AG08395 (cell line): ENCODE measurements at regions not wholly inside any gene's neighbourhood (a gene's known extent, or its start where the extent isn't known, plus 50 kb on each side); places are given as distances from the start of the nearest gene placed in this dataset.
"Not testable (repeated sequence)": the region's sequence is repeated elsewhere in the genome, so short reads cannot be mapped to it uniquely, and the experiment has no call there.

Experiments used
- DNase-seq: peaks from one replicate; pipeline ENCODE4 v3.0.0; 2012; ENCODE audit warnings: mixed read lengths, low spot score

DNA sequence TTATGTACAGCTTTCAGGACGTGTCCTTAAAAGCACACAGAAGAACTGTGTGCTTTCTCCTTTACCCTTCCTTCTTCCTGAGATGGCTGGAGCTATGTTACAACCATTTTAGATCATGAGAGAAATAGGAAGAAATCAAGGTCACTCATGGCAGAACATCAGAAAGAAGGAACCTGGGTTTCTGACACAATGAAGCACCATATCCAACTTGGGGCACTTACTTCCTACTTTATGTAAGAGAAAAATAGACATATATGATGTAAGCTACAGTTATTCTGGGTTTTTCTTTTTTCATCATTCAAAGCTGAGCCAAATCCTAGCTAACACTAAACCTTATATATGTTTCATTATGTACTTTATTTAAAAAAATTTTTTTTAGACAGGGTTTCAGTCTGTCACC, 79.5 kb downstream of the FAM161A start:
- DNase-seq = no peak

DNA sequence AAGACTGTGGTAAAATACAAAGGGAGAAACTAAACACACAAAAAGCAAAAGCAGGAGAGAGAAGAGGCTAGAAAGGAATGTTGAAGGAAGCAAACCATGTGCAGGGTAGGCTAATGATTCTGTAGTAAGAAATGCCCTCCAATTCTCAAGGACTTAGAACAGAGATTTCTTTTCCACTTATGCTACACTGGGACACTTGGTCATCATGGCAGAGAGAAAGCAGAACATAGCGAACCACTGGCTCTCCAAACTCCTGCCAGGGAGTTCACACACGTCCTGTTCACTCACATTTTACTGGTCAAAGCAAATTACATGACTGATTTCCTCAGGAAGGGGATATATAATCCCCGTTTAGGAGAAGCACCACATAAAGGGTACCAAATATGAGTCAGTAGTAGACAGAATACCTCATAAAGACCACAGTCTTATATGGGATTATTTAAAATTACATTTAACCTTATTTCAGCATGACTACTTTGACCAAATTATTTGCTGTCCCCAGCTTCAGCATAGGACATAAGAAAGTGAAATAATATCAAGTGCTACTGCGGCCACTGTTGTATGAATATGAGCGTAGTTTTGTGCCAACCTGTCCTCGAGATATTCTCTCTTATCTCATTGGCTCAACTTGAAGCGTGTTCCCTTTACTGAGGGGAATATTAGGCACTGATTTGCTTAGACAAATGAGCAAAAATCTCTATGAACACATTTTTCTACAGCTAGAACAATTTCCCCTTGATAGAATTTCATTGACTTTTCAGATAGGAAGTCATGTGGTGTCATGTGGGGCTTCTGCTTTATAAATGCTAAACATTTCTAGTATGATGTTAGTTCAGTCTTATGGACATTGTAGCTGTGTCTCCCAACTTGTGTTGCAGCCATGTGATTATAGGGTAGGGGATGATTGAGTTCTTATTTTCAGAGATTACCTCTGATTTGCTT, 81.7 kb downstream of the FAM161A start:
- no peak for DNase-seq

DNA sequence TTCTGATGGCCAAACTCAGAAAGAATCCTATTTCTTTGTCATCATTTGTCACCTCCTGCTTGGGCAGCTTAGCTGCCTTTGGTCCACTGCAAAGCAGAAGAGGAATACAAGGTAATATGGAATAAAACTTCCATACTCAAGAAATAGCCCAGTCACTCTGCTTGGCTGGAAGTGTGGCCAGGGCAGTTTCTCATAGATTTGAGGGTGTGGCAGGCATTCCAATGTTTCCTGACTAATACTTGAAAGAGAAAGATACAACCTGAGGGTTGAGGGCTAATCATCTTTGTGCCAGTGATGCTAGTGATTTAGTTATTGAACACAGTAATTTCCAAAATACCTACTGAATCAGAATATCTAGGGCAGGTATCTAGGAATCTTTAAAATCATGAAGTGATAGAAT, 83.1 kb downstream of the FAM161A start:
- DNase-seq = no peak

DNA sequence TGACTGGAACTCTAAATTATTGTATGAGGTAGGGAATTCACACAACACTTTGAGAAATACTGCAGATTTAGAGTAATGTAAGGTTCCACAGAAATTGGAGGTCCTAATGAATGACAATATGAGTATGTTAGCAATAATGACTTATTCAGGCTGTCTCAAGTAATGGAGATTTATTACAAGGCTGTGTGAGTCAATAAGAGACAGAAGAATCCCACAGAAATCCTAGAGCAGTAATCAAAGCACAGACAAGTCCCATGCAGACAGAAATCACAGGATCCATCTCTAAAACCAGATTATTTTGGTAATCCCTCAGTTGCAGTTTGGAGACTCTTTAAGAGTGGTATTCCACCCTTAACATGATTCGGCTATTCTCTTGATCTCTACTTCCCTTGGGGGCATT, 83.6 kb downstream of the FAM161A start:
- no peak for DNase-seq

DNA sequence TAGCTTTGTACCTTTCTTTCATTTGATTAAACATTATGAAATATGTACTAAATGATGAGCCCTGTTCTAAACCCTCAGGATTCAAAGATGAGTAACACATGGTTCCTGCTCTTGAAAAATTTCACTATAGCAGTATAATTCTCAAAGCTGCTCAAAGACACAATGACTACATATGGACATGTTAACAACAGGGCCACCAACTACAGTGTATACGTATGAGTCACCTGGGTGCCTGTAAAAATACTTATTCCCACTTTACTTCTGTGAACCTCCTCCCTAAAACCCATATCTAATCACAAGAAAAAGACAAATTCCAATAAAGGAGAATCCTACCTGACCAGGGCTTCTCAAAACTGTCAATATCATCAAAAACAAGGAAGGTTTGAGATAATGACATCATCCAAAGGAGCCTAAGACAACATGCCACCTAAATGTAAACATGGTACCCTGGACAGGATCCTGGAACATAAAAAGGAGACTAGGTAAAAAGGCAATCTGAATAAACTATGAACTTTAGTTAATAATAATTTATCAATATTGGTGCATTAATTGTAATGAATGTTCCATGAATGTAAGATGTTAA, 84.7 kb downstream of the FAM161A start:
- no peak for DNase-seq

DNA sequence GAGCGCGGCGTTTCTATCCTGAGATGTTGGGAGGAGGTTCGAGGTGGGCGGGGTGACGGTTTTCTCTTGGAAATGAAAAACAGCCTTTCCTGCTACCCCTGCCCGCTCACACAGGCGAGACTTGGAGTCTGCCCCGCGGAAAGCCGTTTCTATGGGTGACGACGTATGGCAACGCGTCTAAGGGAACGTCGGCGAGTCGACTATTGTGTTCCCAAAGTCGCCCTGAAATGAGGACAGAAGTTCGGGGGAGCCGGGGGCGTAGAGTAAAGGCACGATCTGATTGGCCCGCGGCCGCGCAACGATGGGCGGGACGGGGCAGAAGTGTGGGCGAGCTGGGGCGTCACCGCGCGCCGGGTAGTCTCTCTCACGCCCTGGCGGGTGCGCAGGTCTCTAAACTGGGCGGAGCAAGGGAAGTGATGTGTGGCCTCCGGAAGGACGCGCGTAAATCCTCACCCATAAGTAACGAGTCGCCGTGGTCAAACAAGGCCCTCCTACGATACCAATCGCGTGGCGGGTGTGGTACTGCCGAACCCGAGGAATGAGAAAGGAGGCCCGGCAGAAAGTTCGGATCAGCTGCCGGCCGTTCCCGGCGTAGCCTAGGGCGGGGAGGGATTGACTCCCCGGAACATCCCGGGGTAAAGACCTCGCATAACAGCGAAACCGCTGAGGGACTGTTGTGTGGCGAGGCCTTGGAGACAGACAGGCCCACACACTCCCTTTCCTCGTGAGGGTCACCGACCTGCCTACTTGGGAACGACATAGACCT, 89.6 kb downstream of the FAM161A start:
- peak; percentile 96 for DNase-seq

DNA sequence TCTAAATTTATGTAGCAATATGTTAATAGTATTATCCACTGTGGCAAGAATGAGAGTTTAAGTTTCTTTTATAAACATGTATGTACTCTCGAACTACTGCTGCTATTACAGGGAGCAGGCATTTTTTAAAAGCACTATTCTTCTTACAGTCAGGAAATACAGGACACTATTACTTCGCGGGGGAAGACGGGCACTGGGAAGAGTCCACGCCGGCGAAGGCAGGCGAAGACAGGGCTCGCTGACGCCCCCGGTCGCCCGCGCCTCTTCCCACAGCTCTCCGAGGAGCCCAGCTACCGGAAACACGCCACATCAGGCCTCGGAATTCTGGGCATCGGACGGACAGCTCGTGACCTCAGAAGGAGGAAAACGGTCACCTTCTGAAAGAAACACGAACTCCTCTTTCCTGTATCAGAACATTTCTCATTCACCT, 90.2 kb downstream of the FAM161A start:
- DNase-seq = peak; percentile 69

DNA sequence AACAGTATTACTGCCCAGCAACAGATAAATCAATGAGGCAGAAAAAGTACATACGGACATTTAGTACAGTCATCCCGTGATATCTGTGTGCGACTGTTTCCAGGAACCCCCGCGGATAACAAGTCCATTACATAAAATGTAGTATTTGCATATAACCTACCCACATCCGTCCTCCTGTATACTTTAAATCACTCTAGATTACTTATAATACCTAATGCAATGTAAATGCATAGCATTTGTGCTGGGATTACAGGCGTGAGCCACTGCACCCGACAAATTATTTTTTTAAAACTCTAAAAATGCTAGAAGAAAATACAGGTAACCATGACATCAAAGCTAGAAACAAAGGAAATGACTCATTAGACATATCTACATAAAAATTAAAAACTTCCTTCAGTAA, 91.6 kb downstream of the FAM161A start:
- no peak for DNase-seq

DNA sequence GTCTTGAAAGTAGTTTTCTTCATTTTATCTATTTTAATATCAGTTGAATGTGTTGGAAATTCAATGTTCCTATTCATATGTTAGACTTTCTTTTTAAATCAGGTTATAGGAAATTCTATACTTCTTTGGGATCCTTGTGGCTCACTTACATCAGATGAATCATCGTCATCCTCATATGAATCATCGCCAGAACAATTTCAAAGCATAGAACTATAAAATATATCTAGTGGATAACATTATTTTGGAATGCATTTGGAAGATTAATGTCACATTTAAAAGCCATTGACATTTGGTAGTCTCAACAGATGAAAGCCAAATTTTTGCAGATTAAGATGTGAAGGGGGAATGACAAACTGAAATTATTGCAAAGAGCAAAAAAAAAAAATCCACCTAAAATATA, 94.1 kb downstream of the FAM161A start:
- DNase-seq = peak; percentile 14

DNA sequence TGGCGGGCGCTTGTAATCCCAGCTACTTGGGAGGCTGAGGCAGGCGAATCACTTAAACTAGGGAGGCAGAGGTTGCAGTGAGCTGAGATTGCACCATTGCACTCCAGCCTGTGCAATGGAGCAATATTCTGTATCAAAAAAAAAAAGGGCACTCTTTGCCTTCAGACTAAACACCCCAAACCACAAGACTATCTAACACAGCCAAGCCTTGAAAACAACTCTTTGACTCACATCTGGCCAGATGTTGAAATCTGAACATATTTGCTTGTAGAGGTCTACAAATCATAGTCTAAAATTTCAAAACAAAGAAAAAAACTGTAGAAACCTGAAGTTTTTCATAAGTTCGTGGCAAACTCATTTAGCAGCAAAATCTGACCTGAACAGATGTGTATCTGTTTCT, 94.9 kb downstream of the FAM161A start:
- peak; percentile 62 for DNase-seq

DNA sequence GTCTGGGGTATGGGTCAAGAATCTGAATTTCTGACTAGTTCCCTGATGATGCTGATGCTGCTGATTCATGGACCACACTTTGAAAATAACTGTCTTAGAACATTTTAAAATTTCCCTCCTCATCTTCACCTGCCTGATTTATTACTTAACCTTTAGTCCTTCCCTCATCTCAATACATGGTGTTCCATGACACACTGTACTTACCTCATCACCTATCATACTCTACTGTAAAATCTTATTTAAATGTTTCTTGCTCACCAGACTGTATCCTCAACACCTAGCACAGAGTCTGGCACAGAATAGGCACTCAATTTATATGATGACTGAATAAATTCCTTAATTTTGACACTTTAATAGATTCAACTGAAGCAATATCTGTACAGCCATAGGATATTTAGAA, 95.7 kb downstream of the FAM161A start:
- no peak for DNase-seq

DNA sequence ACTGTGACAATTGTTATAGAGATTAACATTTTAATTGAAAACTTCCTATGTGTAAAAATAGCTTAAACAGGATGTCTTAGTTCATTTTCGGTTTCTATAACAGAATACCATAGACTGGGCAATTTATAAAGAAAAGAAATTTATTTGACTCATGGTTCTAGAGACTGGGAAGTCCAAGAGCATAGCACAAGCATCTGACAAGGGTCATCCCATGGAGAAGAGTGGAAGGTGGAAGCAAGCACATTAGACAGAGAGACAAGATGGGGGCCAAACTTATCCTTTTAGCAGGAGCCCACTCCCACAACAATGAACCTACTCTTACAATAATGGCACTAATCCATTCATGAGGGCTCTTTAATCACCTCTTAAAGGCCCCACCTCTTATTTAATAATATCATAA, 100.3 kb downstream of the FAM161A start:
- DNase-seq = no peak

DNA sequence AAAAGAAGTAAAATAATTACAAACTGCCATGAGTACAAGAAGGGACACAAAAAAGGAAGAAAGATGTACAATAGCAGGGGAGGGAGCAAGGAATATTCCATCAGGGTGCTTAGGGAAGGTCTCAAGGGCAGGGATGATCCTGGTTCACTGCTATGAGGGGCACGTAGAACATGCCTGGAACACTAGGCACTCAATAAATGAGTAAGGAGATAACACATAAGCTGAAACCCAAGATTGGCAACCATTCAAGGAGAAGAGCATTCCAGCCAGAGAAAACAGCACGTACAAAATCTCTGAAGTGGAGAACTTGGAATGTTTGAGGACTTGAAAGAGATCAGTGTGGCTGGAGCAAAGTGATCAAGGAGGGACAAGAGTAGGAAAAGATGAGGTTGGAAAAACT, 103.2 kb downstream of the FAM161A start:
- DNase-seq = peak; percentile 23

DNA sequence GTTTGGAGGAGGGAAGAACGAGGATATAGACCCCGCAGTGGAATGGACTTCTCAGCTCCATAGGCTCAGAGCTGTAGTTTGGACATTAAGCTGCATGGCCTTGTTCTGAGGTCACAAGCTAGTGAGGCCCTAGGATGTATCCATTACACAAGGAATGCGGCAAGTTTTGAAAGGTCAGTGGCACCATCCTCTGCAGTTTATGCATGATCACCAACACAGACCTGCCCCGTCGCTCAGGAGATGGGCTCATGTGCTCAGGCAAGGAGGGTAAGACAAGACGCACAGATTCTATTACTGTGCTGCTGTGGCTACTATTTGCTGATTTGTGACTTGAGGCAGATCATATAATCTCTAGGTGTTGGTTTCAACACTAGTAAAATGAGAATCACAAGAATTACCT, 110.9 kb downstream of the FAM161A start:
- no peak for DNase-seq

DNA sequence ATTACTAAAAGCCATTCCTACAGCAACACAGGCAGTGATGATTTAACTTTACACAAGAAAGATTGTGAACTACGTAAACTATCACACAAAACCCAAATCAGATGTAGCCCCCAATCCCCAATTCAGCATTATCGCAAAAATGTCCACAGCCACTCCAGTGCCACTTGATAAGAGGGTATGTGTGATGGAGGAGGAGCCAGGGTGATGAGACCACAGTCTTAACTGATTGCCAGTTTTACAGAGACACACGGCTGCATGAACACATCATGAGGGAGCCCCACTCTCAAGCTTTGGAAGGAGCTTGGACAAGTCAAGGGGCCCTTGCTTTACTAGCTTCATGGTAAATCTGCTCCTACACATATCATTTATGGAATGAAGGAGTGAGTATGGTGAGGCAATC, 116.0 kb downstream of the FAM161A start:
- no peak for DNase-seq

DNA sequence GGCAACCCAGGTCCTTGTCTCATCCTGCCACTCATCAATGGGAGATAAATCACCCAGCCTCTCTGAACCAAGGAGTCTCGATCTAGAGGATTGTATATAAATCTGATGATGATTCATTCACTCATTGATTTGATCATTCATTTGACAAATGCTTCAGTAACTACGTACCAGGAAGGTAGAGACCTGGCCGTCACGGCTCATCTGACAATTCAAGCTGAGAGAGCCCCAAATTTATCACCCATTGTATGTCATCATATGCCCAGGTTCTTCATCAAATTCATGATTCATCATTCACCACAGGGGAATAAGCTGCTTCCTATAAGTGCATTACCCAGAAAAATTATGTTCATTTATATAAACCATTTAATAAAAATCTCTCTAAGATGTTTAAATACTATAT, 116.9 kb downstream of the FAM161A start:
- DNase-seq = no peak

DNA sequence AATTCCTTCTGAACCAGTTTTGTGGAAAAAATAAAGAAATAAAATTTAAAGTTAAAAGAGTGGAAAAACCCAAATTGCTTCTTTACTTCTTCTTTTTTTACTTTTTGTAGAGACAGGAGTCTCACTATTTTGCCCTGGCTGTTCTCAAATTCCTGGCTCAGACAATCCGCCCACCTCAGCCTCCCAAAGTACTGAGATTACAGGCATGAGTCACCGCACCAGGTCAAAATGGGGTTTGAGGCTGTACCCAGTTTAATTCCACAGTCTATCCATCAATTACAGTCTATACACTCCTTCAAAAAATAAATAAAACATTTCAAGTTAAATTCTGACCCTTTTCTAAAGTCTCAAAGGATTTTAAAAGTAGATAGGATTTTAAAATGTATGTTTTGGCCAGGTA, 120.3 kb downstream of the FAM161A start:
- no peak for DNase-seq

DNA sequence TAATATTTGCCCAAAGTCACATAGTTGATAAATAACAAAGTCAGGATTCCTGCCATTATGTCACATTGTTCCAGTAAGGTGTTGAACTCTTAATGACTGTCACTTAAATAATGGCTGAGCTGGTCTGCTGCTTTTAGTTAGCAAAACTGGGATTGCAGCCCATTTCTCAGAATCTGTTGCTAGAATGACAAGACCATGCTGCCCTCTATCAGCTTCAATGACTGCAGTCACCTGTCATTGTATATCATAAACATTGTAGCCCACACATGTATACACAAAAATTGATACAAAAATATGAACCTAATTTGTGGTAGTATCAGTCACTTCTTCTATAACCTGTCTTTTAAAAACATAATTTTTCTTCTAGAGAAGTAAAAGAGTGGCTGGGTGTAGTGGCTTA, 121.1 kb downstream of the FAM161A start:
- no peak for DNase-seq

DNA sequence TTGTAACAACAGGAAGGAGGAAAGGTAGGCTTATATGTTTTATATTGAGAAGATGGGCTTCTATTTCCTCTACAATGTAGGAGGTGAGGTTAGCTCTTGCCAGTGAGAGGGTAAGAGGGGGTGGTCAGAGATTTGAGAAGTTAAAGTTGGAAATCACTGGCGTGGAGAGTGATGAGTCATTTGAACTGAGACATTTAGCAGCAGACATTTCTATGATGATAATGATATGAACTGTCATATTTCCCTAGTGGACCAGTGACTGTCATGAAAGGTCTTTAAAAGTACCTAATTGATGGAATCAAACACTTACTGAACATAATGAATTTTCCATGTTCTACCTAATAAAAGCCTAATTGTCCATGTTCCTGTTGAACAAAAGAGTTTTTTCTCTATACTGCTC, 126.1 kb downstream of the FAM161A start:
- DNase-seq = no peak

DNA sequence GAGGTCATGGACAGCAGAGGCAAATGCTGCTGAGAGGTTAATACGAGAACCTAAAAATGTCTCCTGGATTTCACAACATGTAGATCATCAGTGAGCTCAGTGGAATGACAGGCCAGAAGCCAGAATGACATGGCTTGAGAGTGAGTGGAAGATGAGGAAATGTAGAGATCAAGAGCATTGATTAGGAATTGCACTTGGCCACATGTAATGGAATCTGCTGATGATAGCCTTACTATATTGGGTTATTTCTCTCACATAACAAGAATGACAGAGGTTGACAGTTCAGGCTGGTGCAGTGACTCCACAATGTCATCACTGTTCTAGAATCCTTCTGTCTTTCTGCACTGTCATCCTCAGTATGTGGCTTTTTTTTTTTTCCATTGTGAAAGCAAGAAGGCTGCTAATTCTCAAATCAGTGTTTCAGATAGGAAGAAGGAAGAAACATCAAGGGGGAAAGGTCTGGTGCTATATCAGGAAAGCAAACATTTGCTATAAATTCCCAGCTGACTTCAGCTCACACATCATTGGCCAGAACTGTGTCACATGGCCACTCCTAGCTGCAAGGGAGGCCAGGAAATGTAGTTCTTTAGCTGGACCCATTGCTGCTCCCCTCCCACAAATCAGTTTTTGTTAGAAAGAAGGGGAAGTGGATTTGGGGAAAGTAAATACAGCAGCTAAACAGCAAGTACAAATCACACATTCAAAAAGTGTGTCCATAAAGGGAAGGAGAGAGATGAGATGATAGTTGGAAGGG, 127.2 kb downstream of the FAM161A start:
- DNase-seq = no peak

DNA sequence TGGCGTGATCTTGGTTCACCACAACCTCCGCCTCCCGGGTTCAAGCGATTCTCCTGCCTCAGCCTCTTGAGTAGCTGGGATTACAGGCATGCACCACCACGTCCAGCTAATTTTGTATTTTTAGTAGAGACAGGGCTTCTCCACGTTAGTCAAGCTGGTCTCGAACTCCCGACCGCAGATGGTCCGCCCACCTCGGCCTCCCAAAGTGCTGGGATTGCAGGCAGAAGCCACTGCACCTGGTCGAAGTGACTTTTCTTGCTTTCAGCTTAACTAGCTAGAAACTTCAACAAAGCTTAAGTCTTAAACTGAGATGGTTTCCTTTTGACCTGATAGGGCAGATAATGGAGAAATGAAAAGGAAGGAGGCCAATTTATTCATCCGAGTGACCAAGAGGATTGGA, 130.5 kb downstream of the FAM161A start:
- DNase-seq = not testable (repeated sequence)

DNA sequence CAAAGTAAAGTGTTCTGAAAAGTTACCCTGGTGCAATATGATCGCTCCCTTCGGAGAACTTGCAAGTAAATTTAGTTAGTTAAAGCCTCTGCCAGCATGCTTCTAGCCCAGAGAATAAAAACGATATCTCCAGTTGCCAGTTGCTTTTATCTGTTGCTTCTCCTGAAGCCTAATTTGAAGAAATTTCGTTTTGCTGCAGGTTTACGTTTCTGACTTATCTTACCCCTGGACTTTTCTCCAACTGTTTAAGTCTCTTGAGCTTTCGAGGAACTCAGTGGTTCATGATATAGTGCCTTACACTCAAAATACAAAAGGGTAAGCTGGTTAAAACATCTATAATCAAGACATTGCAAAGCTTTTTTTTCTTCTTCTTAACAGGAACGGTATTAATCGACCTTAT, 131.1 kb downstream of the FAM161A start:
- no peak for DNase-seq
